IMR-90 (cell line): ENCODE measurements at regions not wholly inside any gene's neighbourhood (a gene's known extent, or its start where the extent isn't known, plus 50 kb on each side); places are given as distances from the start of the nearest gene placed in this dataset.

ENCODE experiments used
- ATAC-seq: fragments of 200-7000 bp; cut with Tn5 transposase; 2 replicates; pipeline ENCODE4 v1.9.1; 2020; ENCODE audit warnings: low read depth, mild to moderate bottlenecking, moderate library complexity
- BruUV-seq: library from RNA; stranded (reverse); fragments of 400-500 nt; replicated peaks from 2 replicates; lab custom pipeline; 2021; lab: Mats Ljungman, UMichigan
- CTCF ChIA-PET: fragments of 300-600 bp; formaldehyde crosslinking; extraction: SDS; loops from one replicate; lab custom pipeline; 2021; ENCODE audit warnings: antibody characterized with exemption; lab: Yijun Ruan, JAX
- POLR2A ChIA-PET: fragments of 300-600 bp; sonication (Branson Sonifier 250); formaldehyde crosslinking; loops from one replicate; lab custom pipeline; 2022; ENCODE audit warnings: antibody characterized with exemption; ENCODE audit not compliant: unreplicated experiment; lab: Charles Lee
- DNase-seq: peaks from one replicate; pipeline ENCODE4 v3.0.0; 2013
- H2AFZ ChIP-seq: replicated peaks from 2 replicates; pipeline ENCODE3; 2013; ENCODE audit warnings: low read length, mild to moderate bottlenecking; ENCODE audit not compliant: poor library complexity
- H2AK5ac ChIP-seq: 2 replicates; pipeline ENCODE4 v1.6.1; 2013; ENCODE audit warnings: low read depth, low read length, inconsistent platforms
- H2AK9ac ChIP-seq: replicated peaks from 2 replicates; pipeline ENCODE3; 2013; ENCODE audit warnings: mild to moderate bottlenecking, low read depth, low read length, moderate library complexity; ENCODE audit not compliant: poor library complexity
- H2BK120ac ChIP-seq: 2 replicates; pipeline ENCODE4 v1.6.1; 2013; ENCODE audit warnings: low read depth, low read length, inconsistent platforms
- H2BK15ac ChIP-seq: 3 replicates; pipeline ENCODE4 v1.6.1; 2013; ENCODE audit warnings: low read depth, low read length, inconsistent platforms
- H2BK20ac ChIP-seq: 2 replicates; pipeline ENCODE4 v1.6.1; 2013; ENCODE audit warnings: low read depth, mild to moderate bottlenecking, inconsistent platforms, low read length, moderate library complexity
- H2BK5ac ChIP-seq: 2 replicates; pipeline ENCODE4 v1.6.1; 2013; ENCODE audit warnings: mild to moderate bottlenecking, low read depth, low read length, inconsistent platforms; ENCODE audit not compliant: poor library complexity, severe bottlenecking
- H3K14ac ChIP-seq: replicated peaks from 2 replicates; pipeline ENCODE4 v1.6.1; 2013; ENCODE audit warnings: low read depth, low read length, inconsistent platforms
- H3K18ac ChIP-seq: 2 replicates; pipeline ENCODE4 v1.6.1; 2013; ENCODE audit warnings: low read depth, low read length, control low read depth
- H3K23ac ChIP-seq: 2 replicates; pipeline ENCODE4 v1.6.1; 2013; ENCODE audit warnings: low read depth, low read length, inconsistent platforms
- H3K27ac ChIP-seq: 2 replicates; pipeline ENCODE4 v1.5.1; 2013; ENCODE audit warnings: mild to moderate bottlenecking, control low read depth, low read length; ENCODE audit not compliant: insufficient read depth
- H3K27me3 ChIP-seq: 2 replicates; pipeline ENCODE4 v1.6.1; 2013; ENCODE audit warnings: low read length; ENCODE audit not compliant: control insufficient read depth, insufficient read depth
- H3K36me3 ChIP-seq: 2 replicates; pipeline ENCODE4 v1.6.1; 2013; ENCODE audit warnings: low read length, mixed read lengths; ENCODE audit not compliant: control insufficient read depth, insufficient read depth
- H3K4ac ChIP-seq: 2 replicates; pipeline ENCODE4 v1.6.1; 2013; ENCODE audit warnings: low read depth, low read length, inconsistent platforms
- H3K4me1 ChIP-seq: 2 replicates; pipeline ENCODE4 v1.6.1; 2013; ENCODE audit warnings: low read length, mixed read lengths; ENCODE audit not compliant: control insufficient read depth, insufficient read depth
- H3K4me2 ChIP-seq: 2 replicates; pipeline ENCODE4 v1.6.1; 2013; ENCODE audit warnings: low read depth, mild to moderate bottlenecking, control low read depth, low read length, moderate library complexity
- H3K4me3 ChIP-seq: 2 replicates; pipeline ENCODE4 v1.5.1; 2013; ENCODE audit warnings: low read depth, mild to moderate bottlenecking, control low read depth, low read length, moderate library complexity; ENCODE audit not compliant: insufficient read depth
- H3K56ac ChIP-seq: 2 replicates; pipeline ENCODE4 v1.6.1; 2013; ENCODE audit warnings: low read length, inconsistent platforms; ENCODE audit not compliant: insufficient read depth; ENCODE audit errors: extremely low read depth
- H3K79me1 ChIP-seq, 2 experiments: 2 replicates each; pipeline ENCODE4 v1.6.1; 2013; ENCODE audit warnings: low read length in 2 of 2, inconsistent platforms in 1 of 2, low read depth in 1 of 2
- H3K9ac ChIP-seq: 2 replicates; pipeline ENCODE4 v1.6.1; 2013; ENCODE audit warnings: low read depth, low read length, control low read depth
- H3K9me1 ChIP-seq: 2 replicates; pipeline ENCODE4 v1.6.1; 2013; ENCODE audit warnings: low read length, inconsistent platforms; ENCODE audit not compliant: insufficient read depth
- H3K9me3 ChIP-seq: 2 replicates; pipeline ENCODE4 v1.6.1; 2013; ENCODE audit warnings: low read length; ENCODE audit not compliant: control insufficient read depth, insufficient read depth
- H4K20me1 ChIP-seq: 2 replicates; pipeline ENCODE4 v1.6.1; 2013; ENCODE audit warnings: low read length, inconsistent platforms; ENCODE audit not compliant: insufficient read depth
- H4K5ac ChIP-seq: 2 replicates; pipeline ENCODE4 v1.6.1; 2013; ENCODE audit warnings: mild to moderate bottlenecking, low read depth, low read length, control low read depth
- H4K8ac ChIP-seq, 2 experiments: 2 replicates each; pipeline ENCODE4 v1.6.1; 2013; ENCODE audit warnings: low read depth in 2 of 2, low read length in 2 of 2, control low read depth in 1 of 2, inconsistent platforms in 1 of 2
- H4K91ac ChIP-seq: 2 replicates; pipeline ENCODE4 v1.6.1; 2013; ENCODE audit warnings: low read depth, low read length, inconsistent platforms; ENCODE audit not compliant: insufficient read depth
- BHLHE40 ChIP-seq: fragments of 150-350 bp; IDR thresholded peaks from 2 replicates; pipeline ENCODE4 v1.6.1; 2016; ENCODE audit warnings: mild to moderate bottlenecking, low read depth, low read length
- CEBPB ChIP-seq: IDR thresholded peaks from 2 replicates; pipeline ENCODE4 v1.6.1; 2012; ENCODE audit warnings: low read depth, low read length, improper control_type of control experiment
- CHD1 ChIP-seq: IDR thresholded peaks from 2 replicates; pipeline ENCODE4 v1.6.1; 2012; ENCODE audit warnings: low read depth, low read length, improper control_type of control experiment
- FOS ChIP-seq: fragments of 150-350 bp; IDR thresholded peaks from 2 replicates; pipeline ENCODE4 v1.6.1; 2016; ENCODE audit warnings: low read depth, low read length
- MAFK ChIP-seq: IDR thresholded peaks from 2 replicates; pipeline ENCODE4 v1.6.1; 2012; ENCODE audit warnings: low read depth, low read length, improper control_type of control experiment
- MAZ ChIP-seq: IDR thresholded peaks from 2 replicates; pipeline ENCODE4 v1.6.1; 2012; ENCODE audit warnings: low read depth, mild to moderate bottlenecking, low read length, improper control_type of control experiment, moderate library complexity, borderline replicate concordance
- MXI1 ChIP-seq: IDR thresholded peaks from 2 replicates; pipeline ENCODE4 v1.6.1; 2012; ENCODE audit warnings: low read depth, mild to moderate bottlenecking, low read length, moderate library complexity, borderline replicate concordance
- NFE2L2 ChIP-seq: fragments of 150-350 bp; IDR thresholded peaks from 2 replicates; pipeline ENCODE4 v1.6.1; 2016; ENCODE audit warnings: low read depth, mild to moderate bottlenecking, low read length
- POLR2A ChIP-seq: IDR thresholded peaks from 2 replicates; pipeline ENCODE4 v1.6.1; 2012; ENCODE audit warnings: mild to moderate bottlenecking, low read depth, low read length
- RAD21 ChIP-seq: IDR thresholded peaks from 2 replicates; pipeline ENCODE4 v1.6.1; 2012; ENCODE audit warnings: low read length, improper control_type of control experiment
- RCOR1 ChIP-seq: IDR thresholded peaks from 2 replicates; pipeline ENCODE4 v1.6.1; 2012; ENCODE audit warnings: mild to moderate bottlenecking, low read length, improper control_type of control experiment; ENCODE audit not compliant: insufficient replicate concordance
- RFX5 ChIP-seq: IDR thresholded peaks from 2 replicates; pipeline ENCODE4 v1.8.0; 2012; ENCODE audit warnings: low read depth, mild to moderate bottlenecking, low read length, moderate library complexity
- SMC3 ChIP-seq: fragments of 150-350 bp; IDR thresholded peaks from 2 replicates; pipeline ENCODE4 v1.6.1; 2016; ENCODE audit warnings: low read depth, mild to moderate bottlenecking, antibody characterized with exemption, low read length, moderate library complexity
- WGBS, 2 experiments: methylation state at CpG; one replicate each; pipeline versions ENCODE4 v1.1.5 to v1.1.7; 2013; ENCODE audit warnings: missing lambda C conversion rate in 2 of 2; ENCODE audit not compliant: insufficient read length in 1 of 2; ENCODE audit errors: extremely low coverage in 2 of 2; 5-methylcytosine and 5-hydroxymethylcytosine counted together
- dilution Hi-C: fragments of 300-500 bp; cut with HindIII; formaldehyde crosslinking; loops from one replicate; pipeline ENCODE4 v1.14.3; 2018; ENCODE audit warnings: low sequenced_read_pairs; ENCODE audit not compliant: unreplicated experiment
- in situ Hi-C: fragments of 300-500 bp; cut with MboI; formaldehyde crosslinking; loops from 3 replicates; pipeline ENCODE4 v1.14.3; 2019; ENCODE audit warnings: low sequenced_read_pairs, inconsistent platforms, mixed read lengths
- intact Hi-C: fragments of 100-400 bp; cut with micrococcal nuclease; formaldehyde crosslinking; loops from 2 replicates; pipeline ENCODE4 v1.10.0; 2022
- TF ChIP-seq, protein P1 (sequence below): fragments of 150-350 bp; IDR thresholded peaks from 2 replicates; pipeline ENCODE4 v1.6.1; 2016; ENCODE audit warnings: low read depth, mild to moderate bottlenecking, low read length, moderate library complexity, borderline replicate concordance
- TF ChIP-seq, protein P2 (sequence below): fragments of 150-350 bp; IDR thresholded peaks from 2 replicates; pipeline ENCODE4 v1.6.1; 2017; ENCODE audit warnings: mild to moderate bottlenecking, antibody characterized with exemption, low read length, low read depth
- TF ChIP-seq, protein P3 (sequence below): conservative IDR thresholded peaks from 2 replicates; pipeline ENCODE4 v1.5.1; 2012; ENCODE audit warnings: mild to moderate bottlenecking, low read depth, low read length, improper control_type of control experiment

GRCh38 chr17:15042311-15042710, 222.8 kb downstream of the PMP22 start:
- no peak overlapping the region for H4K91ac ChIP-seq
- POLR2A ChIA-PET, result no interaction called here
- H4K20me1 ChIP-seq, result no peaks in the 10 kb centered on the region

More at GRCh38 chr17:15042311-15042710, 222.8 kb downstream of the PMP22 start:
- H4K5ac ChIP-seq, result no peak overlapping the region
- no peak overlapping the region for H3K4ac ChIP-seq
- no peak overlapping the region for H4K8ac ChIP-seq
- no peak overlapping the region for H2BK120ac ChIP-seq
- H3K36me3 ChIP-seq, result no peaks in the 10 kb centered on the region
- in situ Hi-C loops (no loop called here), dilution Hi-C loops (no loop called here), intact Hi-C loops (no loop called here)
- CTCF ChIA-PET, result no interaction called here
- H2AK5ac ChIP-seq, result no peak overlapping the region
- H3K56ac ChIP-seq, result no peak overlapping the region
- no peak overlapping the region for H3K9ac ChIP-seq
- DNase-seq (no peak), ATAC-seq (no peak)
- no peak overlapping the region for H3K14ac ChIP-seq
- no peak overlapping the region for H3K23ac ChIP-seq
- no peaks in the 10 kb centered on the region for H3K27me3 ChIP-seq
- no peaks in the 10 kb centered on the region for H3K4me1 ChIP-seq
- no peak overlapping the region for H2BK5ac ChIP-seq
- WGBS, 2 experiments, result no CpG with 5 or more reads among the region's 6 CpGs
- H3K27ac ChIP-seq, result no peak overlapping the region
- no peak overlapping the region for H2BK20ac ChIP-seq
- no peak for TF ChIP-seq MAZ
- TF ChIP-seq FOS, result no peak
- no peak for TF ChIP-seq MXI1
- no peak for TF ChIP-seq RCOR1
- TF ChIP-seq, protein P1, sequence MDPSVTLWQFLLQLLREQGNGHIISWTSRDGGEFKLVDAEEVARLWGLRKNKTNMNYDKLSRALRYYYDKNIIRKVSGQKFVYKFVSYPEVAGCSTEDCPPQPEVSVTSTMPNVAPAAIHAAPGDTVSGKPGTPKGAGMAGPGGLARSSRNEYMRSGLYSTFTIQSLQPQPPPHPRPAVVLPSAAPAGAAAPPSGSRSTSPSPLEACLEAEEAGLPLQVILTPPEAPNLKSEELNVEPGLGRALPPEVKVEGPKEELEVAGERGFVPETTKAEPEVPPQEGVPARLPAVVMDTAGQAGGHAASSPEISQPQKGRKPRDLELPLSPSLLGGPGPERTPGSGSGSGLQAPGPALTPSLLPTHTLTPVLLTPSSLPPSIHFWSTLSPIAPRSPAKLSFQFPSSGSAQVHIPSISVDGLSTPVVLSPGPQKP, result no peak
- TF ChIP-seq RFX5, result no peak
- TF ChIP-seq BHLHE40, result no peak
- no peak for TF ChIP-seq CHD1
- TF ChIP-seq NFE2L2, result no peak
- TF ChIP-seq CEBPB, result no peak
- TF ChIP-seq, protein P2, sequence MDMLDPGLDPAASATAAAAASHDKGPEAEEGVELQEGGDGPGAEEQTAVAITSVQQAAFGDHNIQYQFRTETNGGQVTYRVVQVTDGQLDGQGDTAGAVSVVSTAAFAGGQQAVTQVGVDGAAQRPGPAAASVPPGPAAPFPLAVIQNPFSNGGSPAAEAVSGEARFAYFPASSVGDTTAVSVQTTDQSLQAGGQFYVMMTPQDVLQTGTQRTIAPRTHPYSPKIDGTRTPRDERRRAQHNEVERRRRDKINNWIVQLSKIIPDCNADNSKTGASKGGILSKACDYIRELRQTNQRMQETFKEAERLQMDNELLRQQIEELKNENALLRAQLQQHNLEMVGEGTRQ, result no peak
- TF ChIP-seq RAD21, result no peak
- TF ChIP-seq SMC3, result no peak
- TF ChIP-seq, protein P3, sequence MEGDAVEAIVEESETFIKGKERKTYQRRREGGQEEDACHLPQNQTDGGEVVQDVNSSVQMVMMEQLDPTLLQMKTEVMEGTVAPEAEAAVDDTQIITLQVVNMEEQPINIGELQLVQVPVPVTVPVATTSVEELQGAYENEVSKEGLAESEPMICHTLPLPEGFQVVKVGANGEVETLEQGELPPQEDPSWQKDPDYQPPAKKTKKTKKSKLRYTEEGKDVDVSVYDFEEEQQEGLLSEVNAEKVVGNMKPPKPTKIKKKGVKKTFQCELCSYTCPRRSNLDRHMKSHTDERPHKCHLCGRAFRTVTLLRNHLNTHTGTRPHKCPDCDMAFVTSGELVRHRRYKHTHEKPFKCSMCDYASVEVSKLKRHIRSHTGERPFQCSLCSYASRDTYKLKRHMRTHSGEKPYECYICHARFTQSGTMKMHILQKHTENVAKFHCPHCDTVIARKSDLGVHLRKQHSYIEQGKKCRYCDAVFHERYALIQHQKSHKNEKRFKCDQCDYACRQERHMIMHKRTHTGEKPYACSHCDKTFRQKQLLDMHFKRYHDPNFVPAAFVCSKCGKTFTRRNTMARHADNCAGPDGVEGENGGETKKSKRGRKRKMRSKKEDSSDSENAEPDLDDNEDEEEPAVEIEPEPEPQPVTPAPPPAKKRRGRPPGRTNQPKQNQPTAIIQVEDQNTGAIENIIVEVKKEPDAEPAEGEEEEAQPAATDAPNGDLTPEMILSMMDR, result no peak
- no peak for TF ChIP-seq POLR2A
- TF ChIP-seq MAFK, result no peak
- no peak overlapping the region for H3K18ac ChIP-seq
- no peaks in the 10 kb centered on the region for H3K79me1 ChIP-seq
- H2AK9ac ChIP-seq, result peak overlapping the region; percentile 13
- H2BK15ac ChIP-seq, result no peak overlapping the region
- H3K9me1 ChIP-seq, result no peaks in the 10 kb centered on the region
- no peak overlapping the region for H2AFZ ChIP-seq
- H3K9me3 ChIP-seq, result no peaks in the 10 kb centered on the region
- H3K4me2 ChIP-seq, result no peak overlapping the region
- no TSS peak for BruUV-seq
- no peak overlapping the region for H3K4me3 ChIP-seq
